Endothelial cell of umbilical vein (primary cell): ENCODE measurements at regions not wholly inside any gene's neighbourhood (a gene's known extent, or its start where the extent isn't known, plus 50 kb on each side); places are given as distances from the start of the nearest gene placed in this dataset.

Experiments used
- BruUV-seq: library from RNA; stranded (reverse); fragments of 400-500 nt; replicated peaks from 2 replicates; lab custom pipeline; 2021; lab: Mats Ljungman, UMichigan
- CTCF ChIA-PET: fragments of 300-600, 350-600 bp; sonication (Branson Sonifier 250); formaldehyde crosslinking; loops from one replicate; lab custom pipeline; 2021; ENCODE audit warnings: antibody characterized with exemption, inconsistent platforms; lab: Charles Lee
- POLR2A ChIA-PET: fragments of 300-600, 350-600 bp; sonication (Branson Sonifier 250); formaldehyde crosslinking; loops from one replicate; lab custom pipeline; 2021; ENCODE audit warnings: antibody characterized with exemption, inconsistent platforms; lab: Charles Lee
- DNase-seq: peaks from one replicate; pipeline ENCODE4 v3.0.0-alpha.2; 2011; ENCODE audit warnings: low read depth, low spot score
- FAIRE-seq: peaks from 2 replicates; lab custom pipeline; 2011; peaks lifted over from hg19 to GRCh38; lab: Jason Lieb, UNC
- H2AFZ ChIP-seq: 2 replicates; pipeline ENCODE4 v1.6.0; 2012; ENCODE audit warnings: low read depth, low read length, control low read depth, inconsistent platforms
- H3K27ac ChIP-seq: 2 replicates; pipeline ENCODE4 v1.5.1; 2011; ENCODE audit warnings: low read depth, mild to moderate bottlenecking, control low read depth, low read length, moderate library complexity; ENCODE audit not compliant: insufficient read depth
- H3K27me3 ChIP-seq, 2 experiments: 2 replicates each; pipeline versions ENCODE4 v1.6.0 to v1.6.1; 2011; ENCODE audit warnings: low read length in 2 of 2, mixed read lengths in 1 of 2; ENCODE audit not compliant: control insufficient read depth in 2 of 2, insufficient read depth in 2 of 2
- H3K36me3 ChIP-seq, 2 experiments: 2 replicates in 1 of 2; 3 replicates in 1 of 2; pipeline ENCODE4 v1.5.1; 2011; ENCODE audit warnings: low read length in 2 of 2, mild to moderate bottlenecking in 1 of 2, moderate library complexity in 1 of 2; ENCODE audit not compliant: control insufficient read depth in 2 of 2, insufficient read depth in 2 of 2; ENCODE audit errors: extremely low read depth in 1 of 2
- H3K4me1 ChIP-seq: 3 replicates; pipeline ENCODE4 v1.5.1; 2011; ENCODE audit warnings: mild to moderate bottlenecking, low read length; ENCODE audit not compliant: control insufficient read depth, insufficient read depth; ENCODE audit errors: extremely low read depth
- H3K4me2 ChIP-seq: 2 replicates; pipeline ENCODE4 v1.6.1; 2011; ENCODE audit warnings: low read length, control low read depth, mixed read lengths; ENCODE audit not compliant: insufficient read depth
- H3K4me3 ChIP-seq, 3 experiments: fragments of 200-600 bp in 1 of 3; sonication (generic), shearing (Covaris generic) in 1 of 3; replicated peaks in 1 of 3; 2 replicates each; pipeline ENCODE4 v1.5.1; 2011 to 2016; ENCODE audit warnings: control low read depth in 3 of 3, low read length in 3 of 3, mild to moderate bottlenecking in 2 of 3, inconsistent platforms in 1 of 3, low read depth in 1 of 3, moderate library complexity in 1 of 3; ENCODE audit not compliant: insufficient read depth in 1 of 3
- H3K79me2 ChIP-seq: 2 replicates; pipeline ENCODE4 v1.6.0; 2012; ENCODE audit warnings: low read length, inconsistent platforms; ENCODE audit not compliant: control insufficient read depth, insufficient read depth
- H3K9ac ChIP-seq: replicated peaks from 2 replicates; pipeline ENCODE3; 2011; ENCODE audit warnings: low read length, control low read depth; ENCODE audit not compliant: insufficient read depth; ENCODE audit errors: extremely low read depth
- H3K9me1 ChIP-seq: replicated peaks from 3 replicates; pipeline ENCODE4 v1.6.0; 2011; ENCODE audit warnings: mild to moderate bottlenecking, low read length; ENCODE audit not compliant: control insufficient read depth, insufficient read depth; ENCODE audit errors: extremely low read depth
- H3K9me3 ChIP-seq: replicated peaks from 2 replicates; pipeline ENCODE4 v1.5.1; 2012; ENCODE audit warnings: low read length, inconsistent platforms; ENCODE audit not compliant: control insufficient read depth, insufficient read depth
- H4K20me1 ChIP-seq: replicated peaks from 2 replicates; pipeline ENCODE3; 2011; ENCODE audit warnings: mild to moderate bottlenecking, low read length; ENCODE audit not compliant: control insufficient read depth, insufficient read depth; ENCODE audit errors: extremely low read depth
- CTCF ChIP-seq, 2 donors: IDR thresholded peaks; 1 replicate in 1 of 2; 2 replicates in 1 of 2; pipeline ENCODE4 v1.5.1; 2011; ENCODE audit warnings: low read length in 2 of 2, mild to moderate bottlenecking in 2 of 2, moderate library complexity in 2 of 2, control low read depth in 1 of 2, inconsistent platforms in 1 of 2, low read depth in 1 of 2; ENCODE audit not compliant: insufficient read depth in 1 of 2; ENCODE audit errors: extremely low read depth in 1 of 2
- EZH2 ChIP-seq: IDR thresholded peaks from 2 replicates; pipeline ENCODE4 v1.6.1; 2012; ENCODE audit warnings: borderline replicate concordance, low read depth, mild to moderate bottlenecking, moderate library complexity, low read length, inconsistent platforms; ENCODE audit not compliant: severe bottlenecking
- FOS ChIP-seq: IDR thresholded peaks from 2 replicates; pipeline ENCODE4 v1.6.1; 2011; ENCODE audit warnings: mild to moderate bottlenecking, low read length, moderate library complexity, borderline replicate concordance; ENCODE audit not compliant: insufficient read depth
- GATA2 ChIP-seq: IDR thresholded peaks from 2 replicates; pipeline ENCODE4 v1.7.0; 2011; ENCODE audit warnings: low read depth, mild to moderate bottlenecking, moderate library complexity, mixed read lengths, low read length; ENCODE audit not compliant: insufficient read length, insufficient read depth
- JUN ChIP-seq: IDR thresholded peaks from 2 replicates; pipeline ENCODE4 v1.6.1; 2011; ENCODE audit warnings: borderline replicate concordance, low read depth; ENCODE audit not compliant: insufficient read length, insufficient read depth
- MYC ChIP-seq: IDR thresholded peaks from one replicate; pipeline ENCODE4 v1.6.1; 2011; ENCODE audit warnings: mild to moderate bottlenecking, low read depth, low read length
- POLR2A ChIP-seq: IDR thresholded peaks from 2 replicates; pipeline ENCODE4 v1.6.1; 2012; ENCODE audit warnings: low read depth, mild to moderate bottlenecking, control low read depth, low read length
- POLR2AphosphoS5 ChIP-seq: IDR thresholded peaks from 2 replicates; pipeline ENCODE4 v1.6.1; 2012; ENCODE audit warnings: low read depth, mild to moderate bottlenecking, control low read depth, low read length, moderate library complexity; ENCODE audit not compliant: insufficient read depth
- dilution Hi-C: fragments of 300-500 bp; cut with MboI; formaldehyde crosslinking; loops from one replicate; pipeline ENCODE4 v1.15.0; 2019; ENCODE audit warnings: low sequenced_read_pairs; ENCODE audit not compliant: extremely low pct_ligation_motif_present
- intact Hi-C: fragments of 100-400 bp; cut with micrococcal nuclease; formaldehyde crosslinking; loops from one replicate; pipeline ENCODE4 v1.10.0; 2022
- TF ChIP-seq, protein P1 (sequence below): IDR thresholded peaks from 2 replicates; pipeline ENCODE4 v1.6.1; 2011; ENCODE audit not compliant: insufficient read depth, insufficient read length

GRCh38 chr4:81552086-81552485, 80.4 kb upstream of the RASGEF1B start:
- Histone ChIP-seq H3K27ac (no peak overlapping the region), H3K9me1 (no peaks in the 10 kb centered on the region), H3K36me3 (no peaks in the 10 kb centered on the region), H3K9ac (no peak overlapping the region), H4K20me1 (no peaks in the 10 kb centered on the region), H3K4me1 (no peaks in the 10 kb centered on the region), H3K9me3 (no peaks in the 10 kb centered on the region), H3K27me3 (no peaks in the 10 kb centered on the region), H3K4me3 (no peak overlapping the region), H3K4me2 (no peak overlapping the region), H2AFZ (no peak overlapping the region), H3K79me2 (no peaks in the 10 kb centered on the region)
- dilution Hi-C loops (no loop called here), intact Hi-C loops (no loop called here)
- FAIRE-seq = no peak
- no TSS peak for BruUV-seq
- CTCF ChIA-PET = no interaction called here
- POLR2A ChIA-PET = no interaction called here
- TF ChIP-seq GATA2 (no peak), POLR2AphosphoS5 (no peak), JUN (no peak), MYC (no peak), POLR2A (no peak), EZH2 (no peak), FOS (no peak), CTCF (IDR thresholded peaks at IDR 0.05; ENCODE audit: extremely low read depth in 1 of 2, insufficient read depth in 1 of 2, low read depth in 1 of 2, low read length in 2 of 2) (no peak)
- TF ChIP-seq, protein P1, sequence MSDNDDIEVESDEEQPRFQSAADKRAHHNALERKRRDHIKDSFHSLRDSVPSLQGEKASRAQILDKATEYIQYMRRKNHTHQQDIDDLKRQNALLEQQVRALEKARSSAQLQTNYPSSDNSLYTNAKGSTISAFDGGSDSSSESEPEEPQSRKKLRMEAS = no peak
- no peak for DNase-seq
